K562 (cell line): ENCODE measurements at regions not wholly inside any gene's neighbourhood (a gene's known extent, or its start where the extent isn't known, plus 50 kb on each side); places are given as distances from the start of the nearest gene placed in this dataset.

Source experiments
- IFI16 ChIP-seq: fragments of 250-450 bp; sonication (Bioruptor Pico); IDR thresholded peaks from 2 replicates; pipeline ENCODE4 v2.1.2; 2022; ENCODE audit warnings: mild to moderate bottlenecking, inconsistent platforms
- SMAD2 ChIP-seq: fragments of 150-350 bp; IDR thresholded peaks from 2 replicates; pipeline ENCODE4 v1.6.1; 2014; ENCODE audit warnings: low read depth, mild to moderate bottlenecking, low read length
- ZNF76 ChIP-seq: fragments of 250-450 bp; sonication (Bioruptor Pico); IDR thresholded peaks from 2 replicates; pipeline ENCODE4 v1.4.0; 2020; ENCODE audit warnings: mild to moderate bottlenecking, moderate library complexity, borderline replicate concordance
- TF ChIP-seq, protein P1 (sequence below), 2 experiments: fragments of 450-650 bp; IDR thresholded peaks; 2 replicates each; pipeline ENCODE4 v1.6.1; 2016; ENCODE audit warnings: mild to moderate bottlenecking in 2 of 2, borderline replicate concordance in 1 of 2, low read depth in 1 of 2, moderate library complexity in 1 of 2
- TF ChIP-seq, protein P2 (sequence below): fragments of 250-450 bp; sonication (Bioruptor Pico); IDR thresholded peaks from 2 replicates; pipeline ENCODE4 v1.4.0; 2020; ENCODE audit warnings: mild to moderate bottlenecking, moderate library complexity, borderline replicate concordance

DNA sequence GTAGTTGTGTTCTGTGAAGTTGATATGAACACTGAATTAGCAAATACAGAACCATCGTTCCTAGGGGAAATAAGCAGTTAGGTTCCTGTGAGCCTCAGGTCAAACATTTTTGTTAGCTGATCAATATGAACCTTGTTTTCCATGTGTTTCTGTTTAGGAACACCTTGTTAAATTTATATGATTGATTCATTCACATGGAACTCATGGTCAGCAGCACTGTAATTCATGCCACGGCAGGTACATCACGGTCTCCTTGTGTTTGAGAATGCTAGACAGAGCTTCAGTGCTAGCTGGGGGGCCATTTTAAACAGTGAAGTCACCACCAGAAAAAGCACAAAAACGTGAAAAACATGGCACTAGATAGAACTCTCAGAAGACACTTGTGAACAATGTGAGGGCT lies 62.2 kb downstream of the MYCN start (continued):
- TF ChIP-seq, protein P1, sequence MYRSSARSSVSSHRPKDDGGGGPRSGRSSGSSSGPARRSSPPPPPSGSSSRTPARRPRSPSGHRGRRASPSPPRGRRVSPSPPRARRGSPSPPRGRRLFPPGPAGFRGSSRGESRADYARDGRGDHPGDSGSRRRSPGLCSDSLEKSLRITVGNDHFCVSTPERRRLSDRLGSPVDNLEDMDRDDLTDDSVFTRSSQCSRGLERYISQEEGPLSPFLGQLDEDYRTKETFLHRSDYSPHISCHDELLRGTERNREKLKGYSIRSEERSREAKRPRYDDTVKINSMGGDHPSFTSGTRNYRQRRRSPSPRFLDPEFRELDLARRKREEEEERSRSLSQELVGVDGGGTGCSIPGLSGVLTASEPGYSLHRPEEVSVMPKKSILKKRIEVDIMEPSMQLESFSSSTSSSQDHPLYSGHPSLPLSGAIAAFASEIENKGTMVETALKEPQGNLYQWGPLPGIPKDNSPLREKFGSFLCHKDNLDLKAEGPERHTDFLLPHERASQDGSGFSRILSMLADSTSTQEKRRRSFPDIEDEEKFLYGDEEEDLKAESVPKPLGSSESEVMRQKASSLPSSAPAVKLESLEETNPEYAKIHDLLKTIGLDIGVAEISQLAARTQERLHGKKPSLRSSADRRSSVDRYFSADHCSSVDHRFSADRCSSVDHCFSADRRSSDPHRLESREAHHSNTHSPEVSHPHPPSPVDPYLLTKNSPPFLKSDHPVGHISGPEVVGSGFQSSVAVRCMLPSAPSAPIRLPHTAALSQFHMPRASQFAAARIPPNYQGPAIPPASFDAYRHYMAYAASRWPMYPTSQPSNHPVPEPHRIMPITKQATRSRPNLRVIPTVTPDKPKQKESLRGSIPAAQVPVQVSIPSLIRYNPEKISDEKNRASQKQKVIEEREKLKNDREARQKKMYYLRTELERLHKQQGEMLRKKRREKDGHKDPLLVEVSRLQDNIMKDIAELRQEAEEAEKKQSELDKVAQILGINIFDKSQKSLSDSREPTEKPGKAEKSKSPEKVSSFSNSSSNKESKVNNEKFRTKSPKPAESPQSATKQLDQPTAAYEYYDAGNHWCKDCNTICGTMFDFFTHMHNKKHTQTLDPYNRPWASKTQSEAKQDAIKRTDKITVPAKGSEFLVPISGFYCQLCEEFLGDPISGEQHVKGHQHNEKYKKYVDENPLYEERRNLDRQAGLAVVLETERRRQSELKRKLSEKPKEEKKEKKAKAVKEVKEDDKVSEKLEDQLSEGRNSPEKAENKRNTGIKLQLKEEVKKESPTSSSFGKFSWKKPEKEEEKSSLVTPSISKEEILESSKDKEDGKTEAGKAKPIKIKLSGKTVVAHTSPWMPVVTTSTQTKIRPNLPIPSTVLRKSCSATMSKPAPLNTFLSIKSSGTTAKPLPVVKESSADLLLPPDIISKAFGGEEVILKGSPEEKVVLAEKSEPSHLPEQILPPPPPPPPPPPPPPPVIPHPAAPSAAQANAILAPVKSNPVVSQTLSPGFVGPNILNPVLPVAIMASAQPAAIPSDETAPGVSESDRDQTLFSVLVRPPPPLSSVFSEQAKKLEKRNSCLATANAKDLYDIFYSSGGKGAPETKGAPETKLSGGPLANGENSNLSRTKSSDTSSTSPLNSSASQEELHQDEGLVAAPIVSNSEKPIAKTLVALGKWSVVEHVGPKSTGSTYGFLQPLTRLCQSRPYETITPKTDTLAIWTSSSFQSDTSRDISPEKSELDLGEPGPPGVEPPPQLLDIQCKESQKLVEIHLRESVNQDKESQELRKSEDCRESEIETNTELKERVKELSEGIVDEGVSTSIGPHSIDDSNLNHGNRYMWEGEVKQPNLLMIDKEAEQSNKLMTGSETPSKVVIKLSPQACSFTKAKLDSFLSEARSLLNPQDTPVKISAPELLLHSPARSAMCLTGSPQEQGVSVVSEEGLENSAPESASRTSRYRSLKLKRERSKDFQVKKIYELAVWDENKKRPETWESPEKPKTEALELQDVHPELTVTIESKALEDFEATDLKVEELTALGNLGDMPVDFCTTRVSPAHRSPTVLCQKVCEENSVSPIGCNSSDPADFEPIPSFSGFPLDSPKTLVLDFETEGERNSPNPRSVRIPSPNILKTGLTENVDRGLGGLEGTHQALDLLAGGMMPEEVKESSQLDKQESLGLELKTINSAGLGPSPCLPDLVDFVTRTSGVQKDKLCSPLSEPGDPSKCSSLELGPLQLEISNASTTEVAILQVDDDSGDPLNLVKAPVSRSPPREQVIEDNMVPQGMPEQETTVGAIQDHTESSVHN (IDR thresholded peaks at IDR 0.05; ENCODE audit: borderline replicate concordance in 1 of 2, low read depth in 1 of 2) = no peak
- TF ChIP-seq SMAD2 (no peak), ZNF76 (no peak), IFI16 (CRISPR knock-in tag) (no peak)
- TF ChIP-seq, protein P2, sequence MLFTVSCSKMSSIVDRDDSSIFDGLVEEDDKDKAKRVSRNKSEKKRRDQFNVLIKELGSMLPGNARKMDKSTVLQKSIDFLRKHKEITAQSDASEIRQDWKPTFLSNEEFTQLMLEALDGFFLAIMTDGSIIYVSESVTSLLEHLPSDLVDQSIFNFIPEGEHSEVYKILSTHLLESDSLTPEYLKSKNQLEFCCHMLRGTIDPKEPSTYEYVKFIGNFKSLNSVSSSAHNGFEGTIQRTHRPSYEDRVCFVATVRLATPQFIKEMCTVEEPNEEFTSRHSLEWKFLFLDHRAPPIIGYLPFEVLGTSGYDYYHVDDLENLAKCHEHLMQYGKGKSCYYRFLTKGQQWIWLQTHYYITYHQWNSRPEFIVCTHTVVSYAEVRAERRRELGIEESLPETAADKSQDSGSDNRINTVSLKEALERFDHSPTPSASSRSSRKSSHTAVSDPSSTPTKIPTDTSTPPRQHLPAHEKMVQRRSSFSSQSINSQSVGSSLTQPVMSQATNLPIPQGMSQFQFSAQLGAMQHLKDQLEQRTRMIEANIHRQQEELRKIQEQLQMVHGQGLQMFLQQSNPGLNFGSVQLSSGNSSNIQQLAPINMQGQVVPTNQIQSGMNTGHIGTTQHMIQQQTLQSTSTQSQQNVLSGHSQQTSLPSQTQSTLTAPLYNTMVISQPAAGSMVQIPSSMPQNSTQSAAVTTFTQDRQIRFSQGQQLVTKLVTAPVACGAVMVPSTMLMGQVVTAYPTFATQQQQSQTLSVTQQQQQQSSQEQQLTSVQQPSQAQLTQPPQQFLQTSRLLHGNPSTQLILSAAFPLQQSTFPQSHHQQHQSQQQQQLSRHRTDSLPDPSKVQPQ = no peak
